Aorta (tissue), 5 donors: ENCODE measurements at regions not wholly inside any gene's neighbourhood (a gene's known extent, or its start where the extent isn't known, plus 50 kb on each side); places are given as distances from the start of the nearest gene placed in this dataset.

Experiments
- ATAC-seq: fragments of 200-7000 bp; cut with Tn5 transposase; one replicate; pipeline ENCODE4 v1.9.1; 2022; ENCODE audit warnings: moderate library complexity; ENCODE audit not compliant: low FRiP score
- DNase-seq, 2 donors: peaks; one replicate each; pipeline ENCODE4 v3.0.0-alpha.2; 2020
- H3K27ac ChIP-seq, 2 donors: one replicate each; pipeline ENCODE4 v1.5.1; 2013; ENCODE audit warnings: low read length in 2 of 2, mild to moderate bottlenecking in 2 of 2, moderate library complexity in 2 of 2, control low read depth in 1 of 2, inconsistent platforms in 1 of 2, low read depth in 1 of 2
- H3K27me3 ChIP-seq, 2 donors: one replicate each; pipeline ENCODE4 v1.6.1; 2013; ENCODE audit warnings: control low read depth in 1 of 2, low read length in 1 of 2, mild to moderate bottlenecking in 1 of 2, moderate library complexity in 1 of 2; ENCODE audit not compliant: insufficient read depth in 2 of 2, control insufficient read depth in 1 of 2
- H3K36me3 ChIP-seq, 2 donors: one replicate each; pipeline ENCODE4 v1.6.1; 2013; ENCODE audit warnings: control low read depth in 1 of 2, low read length in 1 of 2, mild to moderate bottlenecking in 1 of 2; ENCODE audit not compliant: insufficient read depth in 2 of 2, control insufficient read depth in 1 of 2
- H3K4me1 ChIP-seq, 2 donors: one replicate each; pipeline ENCODE4 v1.6.1; 2013; ENCODE audit warnings: low read length in 2 of 2, control low read depth in 1 of 2, mild to moderate bottlenecking in 1 of 2, moderate library complexity in 1 of 2; ENCODE audit not compliant: insufficient read depth in 2 of 2, control insufficient read depth in 1 of 2
- H3K4me3 ChIP-seq, 2 donors: one replicate each; pipeline ENCODE4 v1.5.1; 2013; ENCODE audit warnings: low read length in 2 of 2, control low read depth in 1 of 2, mild to moderate bottlenecking in 1 of 2
- H3K9me3 ChIP-seq: one replicate; pipeline ENCODE4 v1.6.1; 2013; ENCODE audit warnings: mild to moderate bottlenecking, low read length; ENCODE audit not compliant: control insufficient read depth
- WGBS, 2 donors: extraction: QIAGEN DNeasy Blood & Tissue Kit; methylation state at CpG; one replicate each; pipeline ENCODE4 v1.1.7; 2013; 5-methylcytosine and 5-hydroxymethylcytosine counted together
- intact Hi-C, 2 donors: fragments of 100-400 bp; cut with DNase I; formaldehyde crosslinking; loops; one replicate each; pipeline versions ENCODE4 v1.14.2 to v1.15.0; 2022
- donor health status: healthy with polysubstance abuse.
- donor health status: Bipolar disorder and iron deficiency.
- donor health status: DM: no; HTN: no; CAD: no.
- donor health status: DM: no; HTN: no; CAD: no.
- donor health status: DM: yes; HTN: yes; CAD: no.

DNA sequence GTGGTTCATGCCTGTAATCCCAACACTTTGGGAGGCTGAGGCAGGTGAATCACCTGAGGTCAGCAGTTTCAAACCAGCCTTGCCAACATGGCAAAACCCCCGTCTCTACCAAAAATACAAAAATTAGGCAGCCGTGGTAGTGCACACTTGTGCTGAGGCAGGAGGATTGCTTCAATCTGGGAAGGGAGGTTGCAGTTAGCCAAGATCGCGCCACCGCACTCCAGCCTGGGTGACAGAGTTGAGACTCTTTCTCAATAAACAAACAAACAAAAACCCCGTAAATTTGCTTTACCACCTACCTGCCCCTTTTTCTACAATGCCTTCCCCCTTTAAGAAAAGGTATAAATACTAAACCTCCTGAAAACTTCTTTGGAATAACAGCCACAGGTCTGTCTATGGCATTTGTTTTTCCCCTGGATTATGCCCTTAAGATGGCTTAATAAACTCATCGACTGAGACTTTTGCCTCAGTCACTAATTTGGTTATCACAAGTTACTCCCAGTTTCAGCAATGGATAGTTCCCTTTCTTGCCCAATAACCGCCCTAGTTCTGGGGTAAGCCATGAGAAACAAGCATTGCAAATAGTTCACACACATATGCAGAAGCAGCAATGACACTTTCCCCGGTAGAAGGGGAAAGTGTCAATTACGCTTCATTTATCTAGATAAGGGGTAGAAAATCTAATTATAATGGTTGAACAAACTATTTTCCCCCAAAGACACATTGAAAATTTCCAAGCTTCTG is 52.8 kb upstream of the SVIL start:
- no peak for DNase-seq
- no peak overlapping the region for H3K27ac ChIP-seq
- WGBS, 2 donors, result 58 to 61% methylated on average over 10 of the region's 10 CpGs
- no peak overlapping the region for H3K4me3 ChIP-seq
- no peaks in the 10 kb centered on the region for H3K36me3 ChIP-seq
- no peaks in the 10 kb centered on the region for H3K27me3 ChIP-seq
- H3K9me3 ChIP-seq, result no peaks in the 10 kb centered on the region
- intact Hi-C loops, result no loop called here
- H3K4me1 ChIP-seq, result peaks cover 5 to 8% of the 10 kb centered on the region in 2 donors
- ATAC-seq, result no peak

DNA sequence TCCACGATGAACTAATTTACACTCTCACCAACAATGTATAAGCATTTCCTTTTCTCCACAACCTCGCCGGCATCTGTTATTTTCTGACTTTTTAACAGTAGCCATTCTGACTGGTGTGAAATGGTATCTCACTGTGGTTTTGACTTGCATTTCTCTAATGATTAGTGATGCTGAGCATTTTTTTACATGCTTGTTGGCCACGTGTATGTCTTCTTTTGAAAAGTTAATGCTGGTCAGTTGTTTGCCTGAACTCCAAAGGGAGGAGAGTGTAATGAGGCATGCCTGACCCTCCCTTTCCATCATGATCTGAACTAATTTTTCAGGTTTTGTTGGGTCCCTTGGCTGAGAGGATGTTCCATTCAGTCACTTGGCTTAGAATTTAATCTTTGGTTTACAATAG is 50.7 kb upstream of the SVIL start:
- no peak for ATAC-seq
- H3K27ac ChIP-seq, result no peak overlapping the region
- WGBS, 2 donors, result 77 to 79% methylated on average over 4 of the region's 4 CpGs
- H3K36me3 ChIP-seq, result no peaks in the 10 kb centered on the region
- no peak overlapping the region for H3K4me3 ChIP-seq
- H3K9me3 ChIP-seq, result no peaks in the 10 kb centered on the region
- H3K4me1 ChIP-seq, result peaks cover 4 to 5% of the 10 kb centered on the region in 2 donors
- H3K27me3 ChIP-seq, result no peaks in the 10 kb centered on the region
- DNase-seq, result no peak
- intact Hi-C loops, result no loop called here
